Caco-2 (cell line): ENCODE measurements at regions not wholly inside any gene's neighbourhood (a gene's known extent, or its start where the extent isn't known, plus 50 kb on each side); places are given as distances from the start of the nearest gene placed in this dataset.

Experiments used
- BruUV-seq: library from RNA; stranded (reverse); fragments of 400-500 nt; replicated peaks from 2 replicates; lab custom pipeline; 2021; lab: Mats Ljungman, UMichigan
- CTCF ChIA-PET: fragments of 300-600 bp; sonication (Branson Sonifier 250); formaldehyde crosslinking; loops from one replicate; lab custom pipeline; 2022; ENCODE audit warnings: antibody characterized with exemption; lab: Charles Lee
- POLR2A ChIA-PET: fragments of 300-600 bp; sonication (Branson Sonifier 250); formaldehyde crosslinking; loops from one replicate; lab custom pipeline; 2022; ENCODE audit warnings: antibody characterized with exemption; lab: Charles Lee
- DNase-seq, 2 experiments: peaks; one replicate each; pipeline versions ENCODE4 v3.0.0 to v3.0.0-alpha.2; 2020 to 2022
- H3K27me3 ChIP-seq: replicated peaks from 2 replicates; pipeline ENCODE4 v1.6.0; 2011; ENCODE audit warnings: low read length; ENCODE audit not compliant: control insufficient read depth, insufficient read depth
- H3K36me3 ChIP-seq: 2 replicates; pipeline ENCODE4 v1.5.1; 2011; ENCODE audit warnings: low read length; ENCODE audit not compliant: control insufficient read depth, insufficient read depth
- H3K4me1 ChIP-seq: fragments of 250-450 bp; sonication (Bioruptor Pico); 2 replicates; pipeline ENCODE4 v1.5.1; 2020; ENCODE audit warnings: mild to moderate bottlenecking
- H3K4me3 ChIP-seq: 2 replicates; pipeline ENCODE4 v1.5.1; 2011; ENCODE audit warnings: low read depth, mild to moderate bottlenecking, control low read depth, low read length
- H3K9me3 ChIP-seq: fragments of 250-450 bp; sonication (Bioruptor Pico); 2 replicates; pipeline ENCODE4 v1.5.1; 2020; ENCODE audit warnings: mild to moderate bottlenecking, moderate library complexity
- H3K27ac Mint-ChIP-seq: one replicate; pipeline ENCODE4 v1.8.0; 2022; ENCODE audit warnings: mixed read lengths; ENCODE audit not compliant: unreplicated experiment
- H3K27me3 Mint-ChIP-seq: one replicate; pipeline ENCODE4 v1.8.0; 2022; ENCODE audit warnings: mixed read lengths; ENCODE audit not compliant: insufficient read depth, unreplicated experiment
- H3K36me3 Mint-ChIP-seq: one replicate; pipeline ENCODE4 v1.8.0; 2022; ENCODE audit warnings: mild to moderate bottlenecking, mixed read lengths; ENCODE audit not compliant: insufficient read depth, unreplicated experiment
- H3K4me1 Mint-ChIP-seq: one replicate; pipeline ENCODE4 v1.8.0; 2022; ENCODE audit warnings: low read depth, mixed read lengths; ENCODE audit not compliant: unreplicated experiment
- H3K4me3 Mint-ChIP-seq: one replicate; pipeline ENCODE4 v1.8.0; 2022; ENCODE audit warnings: mild to moderate bottlenecking, moderate library complexity, mixed read lengths; ENCODE audit not compliant: unreplicated experiment
- H3K9me3 Mint-ChIP-seq: one replicate; pipeline ENCODE4 v1.8.0; 2022; ENCODE audit warnings: mixed read lengths; ENCODE audit not compliant: unreplicated experiment
- CTCF ChIP-seq, 2 experiments: fragments of 200-600 bp in 1 of 2; IDR thresholded peaks; 1 replicate in 1 of 2; 2 replicates in 1 of 2; pipeline versions ENCODE4 v1.5.1 to v1.8.0; 2011 to 2022; ENCODE audit warnings: antibody characterized with exemption in 1 of 2, control low read depth in 1 of 2, inconsistent platforms in 1 of 2, low read depth in 1 of 2, low read length in 1 of 2, mild to moderate bottlenecking in 1 of 2, moderate library complexity in 1 of 2; ENCODE audit not compliant: insufficient read depth in 1 of 2, severe bottlenecking in 1 of 2, unreplicated experiment in 1 of 2
- intact Hi-C: fragments of 100-400 bp; cut with micrococcal nuclease; formaldehyde crosslinking; loops from one replicate; pipeline ENCODE4 v1.10.0; 2022; ENCODE audit not compliant: unreplicated experiment

GRCh38 chr4:146041139-146042004 is 102.7 kb upstream of the ZNF827 start:
- Histone ChIP-seq H3K4me3 (no peak overlapping the region), H3K27me3 (no peaks in the 10 kb centered on the region), H3K36me3 (no peaks in the 10 kb centered on the region), H3K9me3 (no peaks in the 10 kb centered on the region), H3K4me1 (no peaks in the 10 kb centered on the region)
- CTCF ChIA-PET, result no interaction called here
- POLR2A ChIA-PET, result no interaction called here
- no peaks in the 10 kb centered on the region for H3K36me3 Mint-ChIP-seq
- H3K4me1 Mint-ChIP-seq, result no peaks in the 10 kb centered on the region
- no peak overlapping the region for H3K27ac Mint-ChIP-seq
- peaks cover 5% of the 10 kb centered on the region for H3K27me3 Mint-ChIP-seq
- intact Hi-C loops, result loop anchor here (5.0 kb wide), 1 partner anchor 319 kb away; no protein-coding TSS in a partner anchor
- TF ChIP-seq CTCF (IDR thresholded peaks at IDR 0.05; ENCODE audit: insufficient read depth in 1 of 2, low read depth in 1 of 2, low read length in 1 of 2, severe bottlenecking in 1 of 2, unreplicated experiment in 1 of 2), result no peak
- H3K9me3 Mint-ChIP-seq, result no peaks in the 10 kb centered on the region
- no TSS peak for BruUV-seq
- no peak overlapping the region for H3K4me3 Mint-ChIP-seq
- DNase-seq, result no peak

GRCh38 chr4:146040623-146041022 is 102.0 kb upstream of the ZNF827 start:
- Histone ChIP-seq H3K4me3 (no peak overlapping the region), H3K36me3 (no peaks in the 10 kb centered on the region), H3K9me3 (no peaks in the 10 kb centered on the region), H3K27me3 (no peaks in the 10 kb centered on the region), H3K4me1 (no peaks in the 10 kb centered on the region)
- Mint-ChIP-seq H3K4me1 (no peaks in the 10 kb centered on the region), H3K27ac (no peak overlapping the region), H3K9me3 (no peaks in the 10 kb centered on the region), H3K4me3 (no peak overlapping the region), H3K27me3 (peaks cover 5% of the 10 kb centered on the region), H3K36me3 (no peaks in the 10 kb centered on the region)
- POLR2A ChIA-PET, result no interaction called here
- intact Hi-C loops, result loop anchor here (5.0 kb wide), 1 partner anchor 318 kb away; no protein-coding TSS in a partner anchor
- TF ChIP-seq CTCF (IDR thresholded peaks at IDR 0.05; ENCODE audit: insufficient read depth in 1 of 2, low read depth in 1 of 2, low read length in 1 of 2, severe bottlenecking in 1 of 2, unreplicated experiment in 1 of 2), result no peak
- no TSS peak for BruUV-seq
- CTCF ChIA-PET, result no interaction called here
- no peak for DNase-seq

- Mint-ChIP-seq H3K4me3 (no peak overlapping the region), H3K36me3 (no peaks in the 10 kb centered on the region), H3K27me3 (no peaks in the 10 kb centered on the region), H3K27ac (no peak overlapping the region), H3K9me3 (no peaks in the 10 kb centered on the region), H3K4me1 (peaks cover 13% of the 10 kb centered on the region)
- no peaks in the 10 kb centered on the region for H3K27me3 ChIP-seq
- no peak for TF ChIP-seq CTCF (IDR thresholded peaks at IDR 0.05; ENCODE audit: insufficient read depth in 1 of 2, low read depth in 1 of 2, low read length in 1 of 2, severe bottlenecking in 1 of 2, unreplicated experiment in 1 of 2)
- H3K4me1 ChIP-seq, result peaks cover 18% of the 10 kb centered on the region
- H3K9me3 ChIP-seq, result no peaks in the 10 kb centered on the region
- POLR2A ChIA-PET, result no interaction called here
- BruUV-seq, result no TSS peak
- H3K36me3 ChIP-seq, result no peaks in the 10 kb centered on the region
- CTCF ChIA-PET, result no interaction called here
- intact Hi-C loops, result loop anchor here (5.0 kb wide), 1 partner anchor 76 kb away; no protein-coding TSS in a partner anchor
- no peak overlapping the region for H3K4me3 ChIP-seq
- no peak for DNase-seq
Measured at GRCh38 chr4:146033149-146033548, 94.5 kb upstream of the ZNF827 start.
